Loucy (cell line): ENCODE measurements at regions not wholly inside any gene's neighbourhood (a gene's known extent, or its start where the extent isn't known, plus 50 kb on each side); places are given as distances from the start of the nearest gene placed in this dataset.

Experiments
- CTCF ChIP-seq: fragments of 200-600 bp; sonication (generic); conservative IDR thresholded peaks from 2 replicates; pipeline ENCODE4 v1.5.1; 2014; ENCODE audit warnings: mild to moderate bottlenecking, antibody characterized with exemption, low read length
- EZH2phosphoT487 ChIP-seq: fragments of 200-600 bp; IDR thresholded peaks from 2 replicates; pipeline ENCODE4 v1.6.1; 2018; ENCODE audit warnings: antibody characterized with exemption, mild to moderate bottlenecking, moderate library complexity, borderline replicate concordance

GRCh38 chr9:8143677-8144076 lies 344.1 kb upstream of the DMAC1 start:
- TF ChIP-seq CTCF (no peak), EZH2phosphoT487 (no peak)
